CD4-positive, alpha-beta T cell (primary cell): ENCODE measurements at regions not wholly inside any gene's neighbourhood (a gene's known extent, or its start where the extent isn't known, plus 50 kb on each side); places are given as distances from the start of the nearest gene placed in this dataset.

Source experiments
- ATAC-seq: fragments of 200-7000 bp; cut with Tn5 transposase; one replicate; pipeline ENCODE4 v1.10.0; 2022; ENCODE audit warnings: mild to moderate bottlenecking; ENCODE audit not compliant: poor library complexity
- CTCF ChIA-PET: fragments of 350-600 bp; sonication (Branson Sonifier 250); formaldehyde crosslinking; loops from one replicate; lab custom pipeline; 2021; ENCODE audit warnings: antibody characterized with exemption, inconsistent platforms; lab: Charles Lee
- POLR2A ChIA-PET: fragments of 350-600 bp; sonication (Branson Sonifier 250); formaldehyde crosslinking; loops from one replicate; lab custom pipeline; 2021; ENCODE audit warnings: antibody characterized with exemption, inconsistent platforms; lab: Charles Lee
- DNase-seq, 14 experiments: peaks; one replicate each; pipeline ENCODE4 v3.0.0-alpha.2; 2013 to 2020; ENCODE audit warnings: mixed read lengths in 2 of 14
- H3K27ac ChIP-seq, 2 donors: one replicate each; pipeline versions ENCODE4 v1.5.1 to v1.7.0; 2013; ENCODE audit warnings: low read length in 2 of 2, low read depth in 1 of 2, mild to moderate bottlenecking in 1 of 2
- H3K27me3 ChIP-seq, 2 experiments: 1 replicate in 1 of 2; 2 replicates in 1 of 2; pipeline versions ENCODE4 v1.6.1 to v1.7.0; 2013; ENCODE audit warnings: low read length in 2 of 2, control low read depth in 1 of 2, mild to moderate bottlenecking in 1 of 2, moderate library complexity in 1 of 2; ENCODE audit not compliant: insufficient read depth in 2 of 2, control insufficient read depth in 1 of 2
- H3K36me3 ChIP-seq: one replicate; pipeline ENCODE4 v1.6.1; 2013; ENCODE audit warnings: low read length, control low read depth; ENCODE audit not compliant: insufficient read depth
- H3K4me1 ChIP-seq: one replicate; pipeline ENCODE4 v1.6.1; 2013; ENCODE audit warnings: low read length, control low read depth; ENCODE audit not compliant: insufficient read depth
- H3K4me3 ChIP-seq: one replicate; pipeline ENCODE4 v1.5.1; 2013; ENCODE audit warnings: mild to moderate bottlenecking, low read length, moderate library complexity
- H3K9me3 ChIP-seq, 2 experiments: 1 replicate in 1 of 2; 2 replicates in 1 of 2; pipeline versions ENCODE4 v1.6.1 to v1.7.0; 2013; ENCODE audit warnings: low read length in 2 of 2, mild to moderate bottlenecking in 2 of 2, control low read depth in 1 of 2, moderate library complexity in 1 of 2; ENCODE audit not compliant: control insufficient read depth in 1 of 2, insufficient read depth in 1 of 2
- H3K27ac Mint-ChIP-seq: one replicate; pipeline ENCODE4 v1.8.0; 2020; ENCODE audit warnings: mixed read lengths
- H3K27me3 Mint-ChIP-seq: one replicate; pipeline ENCODE4 v1.8.0; 2021; ENCODE audit warnings: mixed read lengths
- H3K36me3 Mint-ChIP-seq: one replicate; pipeline ENCODE4 v1.8.0; 2021; ENCODE audit warnings: low read depth, mixed read lengths
- H3K4me1 Mint-ChIP-seq: one replicate; pipeline ENCODE4 v1.8.0; 2021; ENCODE audit warnings: low read depth, mixed read lengths
- H3K4me3 Mint-ChIP-seq: one replicate; pipeline ENCODE4 v1.8.0; 2020; ENCODE audit warnings: mild to moderate bottlenecking, mixed read lengths
- H3K9me3 Mint-ChIP-seq: one replicate; pipeline ENCODE4 v1.8.0; 2020; ENCODE audit warnings: mixed read lengths
- CTCF ChIP-seq: fragments of 200-600 bp; IDR thresholded peaks from one replicate; pipeline ENCODE4 v1.8.0; 2022; ENCODE audit warnings: antibody characterized with exemption, mild to moderate bottlenecking
- intact Hi-C, 2 experiments: fragments of 100-400 bp; cut with DNase I in 1 of 2; cut with micrococcal nuclease in 1 of 2; formaldehyde crosslinking; loops; one replicate each; pipeline versions ENCODE4 v1.15.1 to v1.9.0; 2023 to 2025; cut with DNase I, micrococcal nuclease

GRCh38 chr3:194040516-194041273 is 95.3 kb upstream of the HES1 start:
- H3K36me3 ChIP-seq, result no peaks in the 10 kb centered on the region
- H3K27me3 Mint-ChIP-seq, result no peaks in the 10 kb centered on the region
- no peak for TF ChIP-seq CTCF
- H3K4me3 Mint-ChIP-seq, result no peak overlapping the region
- intact Hi-C loops, result no loop called here
- DNase-seq (no peak), ATAC-seq (no peak)
- H3K27ac Mint-ChIP-seq, result no peak overlapping the region
- ChIA-PET CTCF (no interaction called here), POLR2A (no interaction called here)
- H3K36me3 Mint-ChIP-seq, result no peaks in the 10 kb centered on the region
- H3K9me3 ChIP-seq, result no peaks in the 10 kb centered on the region
- H3K27me3 ChIP-seq, result peaks cover 0 to 2% of the 10 kb centered on the region in 2 experiments
- H3K27ac ChIP-seq, result no peak overlapping the region
- no peaks in the 10 kb centered on the region for H3K4me1 ChIP-seq
- H3K9me3 Mint-ChIP-seq, result no peaks in the 10 kb centered on the region
- no peak overlapping the region for H3K4me3 ChIP-seq
- no peaks in the 10 kb centered on the region for H3K4me1 Mint-ChIP-seq

DNA sequence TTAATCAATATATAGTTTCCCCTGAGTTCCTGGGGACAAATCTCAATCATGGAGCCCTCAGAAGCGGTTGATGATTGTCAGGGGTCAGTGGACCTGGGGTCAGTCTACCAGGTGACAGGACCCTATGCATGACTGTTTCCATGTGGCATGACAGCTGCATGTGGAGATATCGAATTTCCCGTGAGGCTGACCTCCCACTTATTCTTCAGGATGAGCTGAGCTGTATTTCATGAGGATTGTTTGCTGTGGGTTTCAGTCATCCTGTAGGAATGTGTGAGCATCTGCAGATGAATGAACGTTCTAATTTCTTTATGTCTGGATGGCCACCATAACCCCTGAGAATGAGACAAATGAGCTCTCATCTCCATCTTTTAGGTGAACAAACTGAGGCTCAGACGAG is 93.0 kb upstream of the HES1 start:
- Histone ChIP-seq H3K27ac (no peak overlapping the region), H3K4me3 (no peak overlapping the region), H3K27me3 (peaks cover 0 to 2% of the 10 kb centered on the region in 2 experiments), H3K9me3 (no peaks in the 10 kb centered on the region), H3K4me1 (no peaks in the 10 kb centered on the region), H3K36me3 (no peaks in the 10 kb centered on the region)
- Mint-ChIP-seq H3K27ac (no peak overlapping the region), H3K36me3 (no peaks in the 10 kb centered on the region), H3K4me3 (no peak overlapping the region), H3K4me1 (peaks cover 3% of the 10 kb centered on the region), H3K9me3 (no peaks in the 10 kb centered on the region), H3K27me3 (no peaks in the 10 kb centered on the region)
- CTCF ChIA-PET, result no interaction called here
- DNase-seq, result no peak
- no peak for ATAC-seq
- intact Hi-C loops, result no loop called here
- POLR2A ChIA-PET, result interaction anchor here (0.9 kb wide), 1 partner anchor 9 kb away, joined by 3 read pairs; no protein-coding TSS in a partner anchor
- TF ChIP-seq CTCF, result no peak

- intact Hi-C loops, result no loop called here
- Histone ChIP-seq H3K27me3 (peaks cover 0 to 2% of the 10 kb centered on the region in 2 experiments), H3K4me1 (no peaks in the 10 kb centered on the region), H3K27ac (no peak overlapping the region), H3K4me3 (no peak overlapping the region), H3K9me3 (no peaks in the 10 kb centered on the region), H3K36me3 (no peaks in the 10 kb centered on the region)
- ChIA-PET CTCF (no interaction called here), POLR2A (interaction anchor here (0.9 kb wide), 1 partner anchor 8 kb away, joined by 3 read pairs; no protein-coding TSS in a partner anchor)
- H3K4me1 Mint-ChIP-seq, result peaks cover 3% of the 10 kb centered on the region
- ATAC-seq, result no peak
- no peaks in the 10 kb centered on the region for H3K27me3 Mint-ChIP-seq
- H3K36me3 Mint-ChIP-seq, result no peaks in the 10 kb centered on the region
- H3K27ac Mint-ChIP-seq, result no peak overlapping the region
- DNase-seq, result no peak
- no peaks in the 10 kb centered on the region for H3K9me3 Mint-ChIP-seq
- TF ChIP-seq CTCF, result no peak
- no peak overlapping the region for H3K4me3 Mint-ChIP-seq
Measured at GRCh38 chr3:194043516-194043915, 92.4 kb upstream of the HES1 start.
